ENCODE measurements at regions not wholly inside any gene's neighbourhood (a gene's known extent, or its start where the extent isn't known, plus 50 kb on each side); places are given as distances from the start of the nearest gene placed in this dataset.
"Not testable (repeated sequence)": the region's sequence is repeated elsewhere in the genome, so short reads cannot be mapped to it uniquely, and the experiment has no call there.

- no peaks in the 10 kb centered on the region for H3K36me3 ChIP-seq (ENCODE audit: insufficient read depth, low read length)
- no peaks in the 10 kb centered on the region for H3K27me3 ChIP-seq (ENCODE audit: insufficient read depth, low read length)
- peak overlapping the region; percentile 30 for H3K4me3 ChIP-seq (ENCODE audit: insufficient read depth, low read depth, low read length)
- peak overlapping the region; percentile 76 for H3K4me2 ChIP-seq (ENCODE audit: low read length)
- no peak for TF ChIP-seq EZH2 (IDR thresholded peaks at IDR 0.05; ENCODE audit: insufficient read depth, low read length)
- TF ChIP-seq, protein P1, sequence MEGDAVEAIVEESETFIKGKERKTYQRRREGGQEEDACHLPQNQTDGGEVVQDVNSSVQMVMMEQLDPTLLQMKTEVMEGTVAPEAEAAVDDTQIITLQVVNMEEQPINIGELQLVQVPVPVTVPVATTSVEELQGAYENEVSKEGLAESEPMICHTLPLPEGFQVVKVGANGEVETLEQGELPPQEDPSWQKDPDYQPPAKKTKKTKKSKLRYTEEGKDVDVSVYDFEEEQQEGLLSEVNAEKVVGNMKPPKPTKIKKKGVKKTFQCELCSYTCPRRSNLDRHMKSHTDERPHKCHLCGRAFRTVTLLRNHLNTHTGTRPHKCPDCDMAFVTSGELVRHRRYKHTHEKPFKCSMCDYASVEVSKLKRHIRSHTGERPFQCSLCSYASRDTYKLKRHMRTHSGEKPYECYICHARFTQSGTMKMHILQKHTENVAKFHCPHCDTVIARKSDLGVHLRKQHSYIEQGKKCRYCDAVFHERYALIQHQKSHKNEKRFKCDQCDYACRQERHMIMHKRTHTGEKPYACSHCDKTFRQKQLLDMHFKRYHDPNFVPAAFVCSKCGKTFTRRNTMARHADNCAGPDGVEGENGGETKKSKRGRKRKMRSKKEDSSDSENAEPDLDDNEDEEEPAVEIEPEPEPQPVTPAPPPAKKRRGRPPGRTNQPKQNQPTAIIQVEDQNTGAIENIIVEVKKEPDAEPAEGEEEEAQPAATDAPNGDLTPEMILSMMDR (IDR thresholded peaks at IDR 0.05; ENCODE audit: insufficient read depth, low read depth, low read length): no peak
- Mint-ChIP-seq H3K27me3 (ENCODE audit: low read depth, unreplicated experiment) (no peaks in the 10 kb centered on the region), H3K4me1 (ENCODE audit: low read depth, unreplicated experiment) (peaks cover 25% of the 10 kb centered on the region), H3K27ac (ENCODE audit: unreplicated experiment) (peak overlapping the region; percentile 82), H3K4me3 (ENCODE audit: unreplicated experiment) (no peak overlapping the region), H3K9me3 (ENCODE audit: unreplicated experiment) (no peaks in the 10 kb centered on the region), H3K36me3 (ENCODE audit: low read depth, unreplicated experiment) (no peaks in the 10 kb centered on the region)
- H3K4me1 ChIP-seq (ENCODE audit: insufficient read depth, low read length): peaks cover 23% of the 10 kb centered on the region
- H2AFZ ChIP-seq (ENCODE audit: low read depth, low read length): peak overlapping the region; percentile 22
- peak overlapping the region; percentile 48 for H3K9ac ChIP-seq (ENCODE audit: low read length)
- no peaks in the 10 kb centered on the region for H3K9me3 ChIP-seq (ENCODE audit: insufficient read depth, low read depth, low read length)
- H3K27ac ChIP-seq (ENCODE audit: low read depth, low read length): peak overlapping the region; percentile 78
- no peak for FAIRE-seq
- no peaks in the 10 kb centered on the region for H4K20me1 ChIP-seq (ENCODE audit: insufficient read depth, low read length)
- H3K79me2 ChIP-seq (ENCODE audit: insufficient read depth, low read length): no peaks in the 10 kb centered on the region
- peak; percentile 89 for DNase-seq (ENCODE audit: low read depth)
These were observed 672.3 kb downstream of the TNS3 start for GRCh38 chr7:46909601-46910051.

- FAIRE-seq (peak; percentile 43), DNase-seq (ENCODE audit: low read depth) (peak; percentile 90)
- H3K9ac ChIP-seq (ENCODE audit: low read length): peak overlapping the region; percentile 48
- no peaks in the 10 kb centered on the region for H3K27me3 ChIP-seq (ENCODE audit: insufficient read depth, low read length)
- H3K4me3 ChIP-seq (ENCODE audit: insufficient read depth, low read depth, low read length): peak overlapping the region; percentile 30
- H3K9me3 ChIP-seq (ENCODE audit: insufficient read depth, low read depth, low read length): no peaks in the 10 kb centered on the region
- no peaks in the 10 kb centered on the region for H3K36me3 ChIP-seq (ENCODE audit: insufficient read depth, low read length)
- Mint-ChIP-seq H3K4me3 (ENCODE audit: unreplicated experiment) (no peak overlapping the region), H3K27me3 (ENCODE audit: low read depth, unreplicated experiment) (no peaks in the 10 kb centered on the region), H3K9me3 (ENCODE audit: unreplicated experiment) (no peaks in the 10 kb centered on the region), H3K27ac (ENCODE audit: unreplicated experiment) (peak overlapping the region; percentile 82), H3K36me3 (ENCODE audit: low read depth, unreplicated experiment) (no peaks in the 10 kb centered on the region), H3K4me1 (ENCODE audit: low read depth, unreplicated experiment) (peaks cover 25% of the 10 kb centered on the region)
- peak overlapping the region; percentile 76 for H3K4me2 ChIP-seq (ENCODE audit: low read length)
- H3K27ac ChIP-seq (ENCODE audit: low read depth, low read length): peak overlapping the region; percentile 78
- no peak overlapping the region for H2AFZ ChIP-seq (ENCODE audit: low read depth, low read length)
- H3K4me1 ChIP-seq (ENCODE audit: insufficient read depth, low read length): peaks cover 23% of the 10 kb centered on the region
- no peaks in the 10 kb centered on the region for H4K20me1 ChIP-seq (ENCODE audit: insufficient read depth, low read length)
- no peaks in the 10 kb centered on the region for H3K79me2 ChIP-seq (ENCODE audit: insufficient read depth, low read length)
- TF ChIP-seq EZH2 (IDR thresholded peaks at IDR 0.05; ENCODE audit: insufficient read depth, low read length): no peak
- TF ChIP-seq, protein P1 (IDR thresholded peaks at IDR 0.05; ENCODE audit: insufficient read depth, low read depth, low read length): no peak
These were observed 673.1 kb downstream of the TNS3 start for GRCh38 chr7:46908770-46909169.

DNA sequence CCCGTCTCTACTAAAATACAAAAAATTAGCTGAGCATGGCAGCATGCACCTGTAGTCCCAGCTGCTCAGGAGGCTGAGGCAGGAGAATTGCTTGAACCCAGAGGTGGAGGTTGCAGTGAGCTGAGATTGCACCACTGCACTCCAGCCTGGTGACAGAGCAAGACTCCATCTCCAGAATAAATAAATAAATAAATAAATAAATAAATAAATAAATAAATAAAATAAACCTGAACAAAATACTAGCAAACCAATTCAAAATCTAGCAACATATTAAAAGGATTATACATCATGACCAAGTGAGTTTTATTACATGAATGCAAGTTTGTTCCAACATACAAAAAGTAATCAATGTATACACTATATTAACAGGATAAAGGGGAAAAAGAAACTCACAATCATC, 677.4 kb downstream of the TNS3 start:
- not testable (repeated sequence) for H3K4me3 Mint-ChIP-seq (ENCODE audit: unreplicated experiment); H4K20me1 ChIP-seq (ENCODE audit: insufficient read depth, low read length); H3K4me2 ChIP-seq (ENCODE audit: low read length); H3K9me3 Mint-ChIP-seq (ENCODE audit: unreplicated experiment); H3K27me3 ChIP-seq (ENCODE audit: insufficient read depth, low read length); H3K27me3 Mint-ChIP-seq (ENCODE audit: low read depth, unreplicated experiment); DNase-seq (ENCODE audit: low read depth); H3K36me3 Mint-ChIP-seq (ENCODE audit: low read depth, unreplicated experiment); H2AFZ ChIP-seq (ENCODE audit: low read depth, low read length); H3K79me2 ChIP-seq (ENCODE audit: insufficient read depth, low read length); H3K9ac ChIP-seq (ENCODE audit: low read length); H3K4me3 ChIP-seq (ENCODE audit: insufficient read depth, low read depth, low read length); FAIRE-seq; H3K27ac Mint-ChIP-seq (ENCODE audit: unreplicated experiment); H3K9me3 ChIP-seq (ENCODE audit: insufficient read depth, low read depth, low read length); H3K36me3 ChIP-seq (ENCODE audit: insufficient read depth, low read length); H3K27ac ChIP-seq (ENCODE audit: low read depth, low read length)
- H3K4me1 ChIP-seq (ENCODE audit: insufficient read depth, low read length): peaks cover 13% of the 10 kb centered on the region
- peaks cover 11% of the 10 kb centered on the region for H3K4me1 Mint-ChIP-seq (ENCODE audit: low read depth, unreplicated experiment)
